Kidney (tissue), 10 donors: ENCODE measurements at regions not wholly inside any gene's neighbourhood (a gene's known extent, or its start where the extent isn't known, plus 50 kb on each side); places are given as distances from the start of the nearest gene placed in this dataset. TPM values are rescaled to one million over a fixed set of nuclear protein-coding genes. Genes with fewer than 3 reads are reported as not detected.
"Not testable (repeated sequence)": the region's sequence is repeated elsewhere in the genome, so short reads cannot be mapped to it uniquely, and the experiment has no call there.

ENCODE experiments used
- DNase-seq, 5 donors: peaks; one replicate each; pipeline ENCODE4 v3.0.0-alpha.2; 2013 to 2020
- FAIRE-seq: peaks from 2 replicates; lab custom pipeline; 2012; peaks lifted over from hg19 to GRCh38; lab: Jason Lieb, UNC
- H3K27ac ChIP-seq, 2 donors: one replicate each; pipeline ENCODE4 v1.7.0; 2013; ENCODE audit warnings: low read depth in 2 of 2, low read length in 2 of 2, inconsistent platforms in 1 of 2
- H3K27me3 ChIP-seq: one replicate; pipeline ENCODE4 v1.7.1; 2013; ENCODE audit warnings: low read length, inconsistent platforms; ENCODE audit not compliant: control insufficient read depth, insufficient read depth
- H3K36me3 ChIP-seq, 3 donors: one replicate each; pipeline versions ENCODE4 v1.7.0 to v1.7.1; 2013; ENCODE audit warnings: low read length in 3 of 3, control low read depth in 1 of 3, inconsistent platforms in 1 of 3; ENCODE audit not compliant: insufficient read depth in 3 of 3, control insufficient read depth in 2 of 3
- H3K4me1 ChIP-seq, 3 donors: one replicate each; pipeline versions ENCODE4 v1.7.0 to v1.7.1; 2013; ENCODE audit warnings: low read length in 3 of 3, inconsistent platforms in 1 of 3, low read depth in 1 of 3; ENCODE audit not compliant: control insufficient read depth in 2 of 3, insufficient read depth in 2 of 3
- H3K4me3 ChIP-seq, 3 donors: one replicate each; pipeline versions ENCODE4 v1.7.0 to v1.8.1; 2013; ENCODE audit warnings: low read length in 3 of 3, control low read depth in 1 of 3, inconsistent platforms in 1 of 3
- H3K9ac ChIP-seq, 3 donors: one replicate each; pipeline versions ENCODE4 v1.7.0 to v1.7.1; 2013; ENCODE audit warnings: low read length in 3 of 3, control low read depth in 1 of 3, inconsistent platforms in 1 of 3
- H3K9me3 ChIP-seq, 3 donors: one replicate each; pipeline versions ENCODE4 v1.7.0 to v1.7.1; 2013; ENCODE audit warnings: low read length in 3 of 3, control low read depth in 1 of 3, inconsistent platforms in 1 of 3; ENCODE audit not compliant: control insufficient read depth in 2 of 3, insufficient read depth in 1 of 3
- intact Hi-C: fragments of 100-400 bp; cut with DNase I; formaldehyde crosslinking; loops from one replicate; pipeline ENCODE4 v1.11.1; 2022
- microRNA-seq: library from miRNA; unstranded; fragments of <30 nt; microRNA quantifications from one replicate; pipeline ENCODE4 v1.2.0, GENCODE V29; 2020
- donor health status: control.
- donor health status: control.
- donor health status: DM: yes; HTN: yes; CAD: no.
- donor health status: Normal renal cell carcinoma (clear cell type).

DNA sequence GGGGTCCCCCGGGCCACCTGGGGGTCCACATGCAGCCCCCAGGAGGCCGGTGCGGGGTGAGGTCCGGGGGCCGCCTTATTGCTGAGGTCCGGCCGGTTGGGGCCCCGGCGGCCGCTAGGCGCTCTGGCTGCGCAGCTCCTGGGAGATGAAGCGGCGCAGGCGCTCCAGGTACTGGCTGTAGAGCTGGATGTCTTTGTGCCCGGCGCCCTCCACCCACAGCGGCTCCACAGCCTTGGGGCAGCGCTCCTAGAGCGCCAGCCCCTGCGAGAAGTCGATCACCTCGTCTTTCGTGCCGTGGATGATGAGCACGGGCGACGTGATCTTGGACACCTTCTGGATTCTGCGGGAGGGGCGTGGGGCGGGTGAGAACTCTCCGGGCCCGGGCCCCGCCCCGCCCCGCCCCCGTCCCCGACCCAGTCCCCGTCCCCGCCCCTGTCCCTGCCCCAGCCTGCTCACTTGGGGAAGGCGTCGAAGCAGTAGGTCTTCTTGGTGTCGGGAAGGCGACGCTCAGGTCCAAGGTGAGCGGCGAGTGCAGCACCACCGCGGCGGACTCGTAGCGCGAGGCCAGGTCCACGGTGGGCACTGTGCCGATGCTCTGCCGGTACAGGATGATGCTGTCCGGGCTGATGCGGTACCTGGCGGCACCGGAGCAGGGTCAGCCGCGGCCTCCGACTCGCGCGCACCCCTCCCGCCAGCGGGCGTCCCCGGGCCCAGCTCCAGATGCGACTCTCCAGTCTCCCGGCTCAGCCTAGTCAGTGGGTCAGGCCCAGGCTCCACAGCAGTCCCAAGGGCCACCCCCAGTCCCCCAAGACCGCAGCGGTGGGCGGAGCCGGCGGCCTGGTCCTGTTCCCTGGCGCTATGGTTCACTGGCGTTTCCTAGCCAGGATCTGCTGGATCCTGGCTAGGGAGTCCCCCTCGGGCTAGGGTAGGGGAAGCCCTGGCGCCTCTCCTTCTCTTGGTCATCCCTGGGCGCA, 89.4 kb upstream of the GOLGA6L1 start:
- H3K4me1 ChIP-seq, H3K9me3 ChIP-seq, H3K9ac ChIP-seq, H3K36me3 ChIP-seq, intact Hi-C loops, H3K27me3 ChIP-seq, H3K4me3 ChIP-seq, FAIRE-seq, H3K27ac ChIP-seq: not testable (repeated sequence)
- DNase-seq, result peak in 4 of 5 donors; percentile 7 to 26 (median 22)

DNA sequence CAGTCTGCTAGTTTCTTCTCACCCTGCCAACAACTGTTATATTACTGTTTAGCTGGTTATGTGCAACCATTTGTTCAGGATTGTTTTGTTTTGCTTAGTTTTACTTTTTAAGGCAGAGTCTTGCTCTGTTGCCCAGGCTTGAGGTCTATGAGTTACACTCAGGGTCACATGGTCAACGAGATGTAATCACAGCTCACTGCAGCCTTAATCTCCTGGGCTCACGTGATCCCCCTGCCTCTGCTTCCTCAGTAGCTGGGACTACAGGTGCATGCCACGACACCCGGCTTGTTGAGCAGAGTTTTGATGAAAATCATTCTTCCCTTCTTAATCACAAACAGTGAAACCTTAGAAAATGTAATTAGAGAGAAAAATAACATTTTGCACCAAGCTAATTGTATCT, 72.8 kb upstream of the GOLGA6L1 start:
- H3K36me3 ChIP-seq, H3K4me3 ChIP-seq, FAIRE-seq, H3K4me1 ChIP-seq, H3K9me3 ChIP-seq, H3K9ac ChIP-seq, H3K27ac ChIP-seq, H3K27me3 ChIP-seq, intact Hi-C loops: not testable (repeated sequence)
- DNase-seq, result peak in 1 of 5 donors; percentile 11

DNA sequence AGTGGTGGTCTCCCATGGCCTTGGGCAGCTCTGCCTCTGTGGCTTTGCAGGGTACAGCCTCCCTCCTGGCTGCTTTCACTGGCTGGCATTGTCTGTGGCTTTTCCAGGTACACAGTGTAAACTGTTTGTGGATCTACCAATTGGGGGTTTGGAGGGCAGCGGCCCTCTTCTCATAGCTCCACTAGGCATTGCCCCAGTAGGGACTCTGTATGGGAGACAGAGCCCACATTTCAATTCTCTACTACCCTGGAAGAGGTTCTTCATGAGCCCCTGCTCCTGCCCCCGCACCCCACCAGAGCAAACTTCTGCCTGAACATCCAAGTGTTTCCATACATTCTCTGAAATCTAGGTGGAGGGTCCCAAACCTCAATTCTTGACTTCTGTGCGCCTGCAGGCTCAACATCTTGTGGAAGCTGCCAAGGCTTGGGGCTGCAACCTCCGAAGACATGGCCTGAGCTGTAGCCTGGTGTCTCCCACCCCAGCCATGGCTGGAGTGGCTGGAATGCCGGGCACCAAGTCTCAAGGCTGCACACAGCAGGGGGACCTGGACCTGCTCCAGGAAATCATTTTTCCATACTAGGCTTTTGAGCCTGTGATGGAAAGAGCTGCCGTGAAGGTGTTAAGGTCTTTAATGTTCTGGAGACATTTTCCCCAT, 63.3 kb upstream of the GOLGA6L1 start:
- DNase-seq, result peak in 1 of 5 donors; percentile 52
- H3K27ac ChIP-seq, intact Hi-C loops, FAIRE-seq, H3K36me3 ChIP-seq, H3K4me1 ChIP-seq, H3K27me3 ChIP-seq, H3K4me3 ChIP-seq, H3K9me3 ChIP-seq, H3K9ac ChIP-seq: not testable (repeated sequence)

DNA sequence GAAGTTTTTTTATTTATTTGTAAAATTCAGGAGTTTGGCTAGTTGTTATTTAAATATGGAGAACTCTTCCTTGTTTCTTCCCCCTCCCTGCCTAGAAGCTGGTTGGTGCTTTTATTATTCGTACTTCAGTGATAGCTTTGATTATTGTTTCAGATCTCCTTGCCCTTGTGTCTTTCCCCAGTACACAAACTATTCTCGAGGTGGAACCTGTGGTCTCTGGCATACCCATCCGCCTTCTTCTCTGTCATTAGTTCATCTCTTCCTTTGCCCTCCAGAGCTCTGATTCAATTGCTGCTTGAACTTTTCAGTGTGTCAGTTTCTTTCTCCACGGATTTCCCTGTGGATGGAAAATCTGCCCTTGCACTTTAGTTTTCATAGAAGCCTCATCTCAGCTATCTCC, 61.8 kb upstream of the GOLGA6L1 start:
- H3K9ac ChIP-seq, H3K27ac ChIP-seq, FAIRE-seq, H3K27me3 ChIP-seq, DNase-seq, H3K4me3 ChIP-seq, intact Hi-C loops, H3K9me3 ChIP-seq, H3K36me3 ChIP-seq, H3K4me1 ChIP-seq: not testable (repeated sequence)

DNA sequence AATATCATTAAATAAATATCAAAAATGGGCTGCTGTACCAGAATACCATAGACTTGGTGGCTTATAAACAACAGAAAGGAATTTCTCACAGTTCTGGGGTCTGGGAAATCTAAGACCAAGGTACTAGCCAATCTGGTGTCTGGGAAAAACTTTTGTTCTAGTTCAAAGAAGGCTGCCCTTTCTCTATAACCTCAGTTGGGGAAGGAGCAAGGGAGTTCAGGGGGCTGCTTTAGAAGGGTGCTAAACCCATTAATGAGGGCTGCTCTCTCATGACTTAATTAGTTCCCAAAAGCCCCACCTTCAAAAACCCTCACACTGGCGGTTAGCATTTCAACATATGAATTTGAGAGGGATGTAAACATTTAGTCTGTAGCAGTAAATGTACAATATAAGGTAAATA, 55.7 kb upstream of the GOLGA6L1 start:
- FAIRE-seq, H3K9ac ChIP-seq, H3K4me1 ChIP-seq, H3K36me3 ChIP-seq, DNase-seq, H3K27me3 ChIP-seq, H3K27ac ChIP-seq, H3K9me3 ChIP-seq, H3K4me3 ChIP-seq, intact Hi-C loops: not testable (repeated sequence)

Small RNA genes lying in the stretch of these regions (microRNA-seq; reads per million reads assigned to microRNA genes)
- gene MIR4509-1, result not detected
